ENCODE measurements at regions not wholly inside any gene's neighbourhood (a gene's known extent, or its start where the extent isn't known, plus 50 kb on each side); places are given as distances from the start of the nearest gene placed in this dataset.

- ChIA-PET CTCF (no interaction called here), POLR2A (no interaction called here)
- H3K4me3 Mint-ChIP-seq: no peak overlapping the region
- H3K27me3 Mint-ChIP-seq: no peaks in the 10 kb centered on the region
- H3K36me3 Mint-ChIP-seq (ENCODE audit: low read depth): no peaks in the 10 kb centered on the region
- H3K4me1 Mint-ChIP-seq: no peaks in the 10 kb centered on the region
- H3K27ac Mint-ChIP-seq: no peak overlapping the region
- DNase-seq: no peak
- peaks cover 10% of the 10 kb centered on the region for H3K9me3 Mint-ChIP-seq
Measured at GRCh38 chr6:147040121-147040910, 163.9 kb upstream of the STXBP5 start.

- H3K4me1 Mint-ChIP-seq: no peaks in the 10 kb centered on the region
- CTCF ChIA-PET: interaction anchor here (0.8 kb wide), 1 partner anchor 128 kb away, joined by 3 read pairs; no protein-coding TSS in a partner anchor
- no peak overlapping the region for H3K4me3 Mint-ChIP-seq
- DNase-seq: no peak
- peaks cover 10% of the 10 kb centered on the region for H3K9me3 Mint-ChIP-seq
- H3K27me3 Mint-ChIP-seq: no peaks in the 10 kb centered on the region
- no peaks in the 10 kb centered on the region for H3K36me3 Mint-ChIP-seq (ENCODE audit: low read depth)
- POLR2A ChIA-PET: no interaction called here
- no peak overlapping the region for H3K27ac Mint-ChIP-seq
Measured at GRCh38 chr6:147042679-147043078, 161.5 kb upstream of the STXBP5 start.

- no peak overlapping the region for H3K4me3 Mint-ChIP-seq
- peaks cover 10% of the 10 kb centered on the region for H3K9me3 Mint-ChIP-seq
- DNase-seq: no peak
- POLR2A ChIA-PET: no interaction called here
- no peaks in the 10 kb centered on the region for H3K4me1 Mint-ChIP-seq
- H3K27me3 Mint-ChIP-seq: no peaks in the 10 kb centered on the region
- no peak overlapping the region for H3K27ac Mint-ChIP-seq
- CTCF ChIA-PET: no interaction called here
- no peaks in the 10 kb centered on the region for H3K36me3 Mint-ChIP-seq (ENCODE audit: low read depth)
Measured at GRCh38 chr6:147043994-147044477, 160.2 kb upstream of the STXBP5 start.

GRCh38 chr6:147046141-147046877, 157.9 kb upstream of the STXBP5 start:
- CTCF ChIA-PET: no interaction called here
- no peaks in the 10 kb centered on the region for H3K4me1 Mint-ChIP-seq
- H3K27me3 Mint-ChIP-seq: peaks cover 2% of the 10 kb centered on the region
- POLR2A ChIA-PET: no interaction called here
- H3K27ac Mint-ChIP-seq: no peak overlapping the region
- H3K9me3 Mint-ChIP-seq: peaks cover 10% of the 10 kb centered on the region
- H3K36me3 Mint-ChIP-seq (ENCODE audit: low read depth): no peaks in the 10 kb centered on the region
- no peak overlapping the region for H3K4me3 Mint-ChIP-seq
- DNase-seq: no peak

GRCh38 chr6:147048930-147049329, 155.3 kb upstream of the STXBP5 start:
- CTCF ChIA-PET: no interaction called here

GRCh38 chr6:147053311-147053921, 150.8 kb upstream of the STXBP5 start:
- Mint-ChIP-seq H3K4me3 (no peak overlapping the region), H3K36me3 (ENCODE audit: low read depth) (no peaks in the 10 kb centered on the region), H3K4me1 (no peaks in the 10 kb centered on the region), H3K9me3 (no peaks in the 10 kb centered on the region), H3K27ac (no peak overlapping the region), H3K27me3 (peaks cover 2% of the 10 kb centered on the region)
- DNase-seq: no peak
- ChIA-PET POLR2A (no interaction called here), CTCF (no interaction called here)

More at GRCh38 chr6:147048930-147049329, 155.3 kb upstream of the STXBP5 start:
- Mint-ChIP-seq H3K27ac (no peak overlapping the region), H3K4me1 (no peaks in the 10 kb centered on the region), H3K27me3 (peaks cover 2% of the 10 kb centered on the region), H3K36me3 (ENCODE audit: low read depth) (no peaks in the 10 kb centered on the region), H3K9me3 (peaks cover 7% of the 10 kb centered on the region), H3K4me3 (no peak overlapping the region)
- POLR2A ChIA-PET: no interaction called here
- DNase-seq: no peak

- Mint-ChIP-seq H3K36me3 (ENCODE audit: low read depth) (no peaks in the 10 kb centered on the region), H3K4me3 (no peak overlapping the region), H3K27ac (no peak overlapping the region), H3K4me1 (no peaks in the 10 kb centered on the region), H3K9me3 (no peaks in the 10 kb centered on the region), H3K27me3 (peaks cover 2% of the 10 kb centered on the region)
- POLR2A ChIA-PET: no interaction called here
- DNase-seq: no peak
- CTCF ChIA-PET: no interaction called here
Measured at GRCh38 chr6:147054158-147054557, 150.1 kb upstream of the STXBP5 start.

GRCh38 chr6:147054871-147055270, 149.3 kb upstream of the STXBP5 start:
- Mint-ChIP-seq H3K27ac (no peak overlapping the region), H3K36me3 (ENCODE audit: low read depth) (no peaks in the 10 kb centered on the region), H3K27me3 (no peaks in the 10 kb centered on the region), H3K4me3 (no peak overlapping the region), H3K4me1 (no peaks in the 10 kb centered on the region), H3K9me3 (no peaks in the 10 kb centered on the region)
- DNase-seq: no peak
- CTCF ChIA-PET: no interaction called here
- POLR2A ChIA-PET: no interaction called here

- Mint-ChIP-seq H3K4me3 (no peak overlapping the region), H3K36me3 (ENCODE audit: low read depth) (no peaks in the 10 kb centered on the region), H3K9me3 (no peaks in the 10 kb centered on the region), H3K4me1 (no peaks in the 10 kb centered on the region), H3K27me3 (no peaks in the 10 kb centered on the region), H3K27ac (no peak overlapping the region)
- DNase-seq: no peak
- ChIA-PET POLR2A (no interaction called here), CTCF (no interaction called here)
Measured at GRCh38 chr6:147055821-147056392, 148.3 kb upstream of the STXBP5 start.

GRCh38 chr6:147057188-147057587, 147.0 kb upstream of the STXBP5 start:
- H3K27me3 Mint-ChIP-seq: no peaks in the 10 kb centered on the region
- no peaks in the 10 kb centered on the region for H3K9me3 Mint-ChIP-seq

GRCh38 chr6:147057705-147058342, 146.4 kb upstream of the STXBP5 start:
- H3K9me3 Mint-ChIP-seq: no peaks in the 10 kb centered on the region
- CTCF ChIA-PET: no interaction called here

More at GRCh38 chr6:147057188-147057587, 147.0 kb upstream of the STXBP5 start:
- no peak overlapping the region for H3K4me3 Mint-ChIP-seq
- H3K27ac Mint-ChIP-seq: no peak overlapping the region
- H3K36me3 Mint-ChIP-seq (ENCODE audit: low read depth): no peaks in the 10 kb centered on the region
- ChIA-PET POLR2A (no interaction called here), CTCF (no interaction called here)
- no peaks in the 10 kb centered on the region for H3K4me1 Mint-ChIP-seq
- DNase-seq: no peak

GRCh38 chr6:147058786-147059385, 145.3 kb upstream of the STXBP5 start:
- H3K4me1 Mint-ChIP-seq: no peaks in the 10 kb centered on the region
- POLR2A ChIA-PET: no interaction called here
- no peak overlapping the region for H3K4me3 Mint-ChIP-seq
- H3K27ac Mint-ChIP-seq: no peak overlapping the region
- no peaks in the 10 kb centered on the region for H3K9me3 Mint-ChIP-seq
- CTCF ChIA-PET: no interaction called here
- no peaks in the 10 kb centered on the region for H3K36me3 Mint-ChIP-seq (ENCODE audit: low read depth)
- DNase-seq: no peak
- H3K27me3 Mint-ChIP-seq: no peaks in the 10 kb centered on the region

More at GRCh38 chr6:147057705-147058342, 146.4 kb upstream of the STXBP5 start:
- H3K36me3 Mint-ChIP-seq (ENCODE audit: low read depth): no peaks in the 10 kb centered on the region
- no peak for DNase-seq
- H3K4me3 Mint-ChIP-seq: no peak overlapping the region
- no peaks in the 10 kb centered on the region for H3K4me1 Mint-ChIP-seq
- POLR2A ChIA-PET: no interaction called here
- no peak overlapping the region for H3K27ac Mint-ChIP-seq
- H3K27me3 Mint-ChIP-seq: no peaks in the 10 kb centered on the region

- CTCF ChIA-PET: no interaction called here
- Mint-ChIP-seq H3K36me3 (ENCODE audit: low read depth) (no peaks in the 10 kb centered on the region), H3K27me3 (no peaks in the 10 kb centered on the region), H3K4me3 (no peak overlapping the region), H3K9me3 (peaks cover 3% of the 10 kb centered on the region), H3K4me1 (peaks cover 5% of the 10 kb centered on the region), H3K27ac (no peak overlapping the region)
- POLR2A ChIA-PET: no interaction called here
- DNase-seq: no peak
Measured at GRCh38 chr6:147060636-147061035, 143.6 kb upstream of the STXBP5 start.
